Neural cell (in vitro differentiated cells): ENCODE measurements at regions not wholly inside any gene's neighbourhood (a gene's known extent, or its start where the extent isn't known, plus 50 kb on each side); places are given as distances from the start of the nearest gene placed in this dataset.

ENCODE experiments used
- H2AFZ ChIP-seq: fragments of 200-600, 300-800 bp; sonication (generic), shearing (Covaris generic); 2 replicates; pipeline ENCODE4 v1.6.0; 2014; ENCODE audit warnings: low read depth, mild to moderate bottlenecking, antibody characterized with exemption, low read length, moderate library complexity
- H3F3A ChIP-seq: fragments of 200-600 bp; shearing (Covaris generic); 2 replicates; pipeline ENCODE4 v1.6.1; 2016; ENCODE audit warnings: mild to moderate bottlenecking, moderate library complexity, mixed read lengths, antibody characterized with exemption, low read length; ENCODE audit not compliant: insufficient read depth, poor library complexity, severe bottlenecking
- H3K27ac ChIP-seq: fragments of 200-600, 300-800 bp; sonication (generic), shearing (Covaris generic); 2 replicates; pipeline ENCODE4 v1.5.1; 2014; ENCODE audit warnings: mild to moderate bottlenecking, low read length, moderate library complexity
- H3K27me3 ChIP-seq: fragments of 300-800, 200-600 bp; sonication (generic), shearing (Covaris generic); 2 replicates; pipeline ENCODE4 v1.6.0; 2014; ENCODE audit warnings: mild to moderate bottlenecking, low read depth, low read length, moderate library complexity; ENCODE audit not compliant: insufficient read depth
- H3K36me3 ChIP-seq: fragments of 300-800, 200-600 bp; sonication (generic), shearing (Covaris generic); 2 replicates; pipeline ENCODE4 v1.5.1; 2014; ENCODE audit warnings: mild to moderate bottlenecking, antibody characterized with exemption, low read length, moderate library complexity; ENCODE audit not compliant: insufficient read depth
- H3K4me2 ChIP-seq: fragments of 300-800, 200-600 bp; sonication (generic), shearing (Covaris generic); 2 replicates; pipeline ENCODE4 v1.6.0; 2014; ENCODE audit warnings: mild to moderate bottlenecking, low read length
- H3K4me3 ChIP-seq: fragments of 300-800, 200-600 bp; sonication (generic), shearing (Covaris generic); 2 replicates; pipeline ENCODE4 v1.5.1; 2014; ENCODE audit warnings: mild to moderate bottlenecking, low read length, moderate library complexity
- H3K79me2 ChIP-seq: fragments of 200-600 bp; shearing (Covaris generic); replicated peaks from 2 replicates; pipeline ENCODE4 v1.6.0; 2014; ENCODE audit warnings: mild to moderate bottlenecking, low read length, moderate library complexity; ENCODE audit not compliant: insufficient read depth
- H3K9ac ChIP-seq: fragments of 300-800, 200-600 bp; sonication (generic), shearing (Covaris generic); 2 replicates; pipeline ENCODE4 v1.6.1; 2016; ENCODE audit warnings: mild to moderate bottlenecking, low read length, mixed read lengths
- H3K9me2 ChIP-seq: fragments of 200-600 bp; shearing (Covaris generic); 2 replicates; pipeline ENCODE4 v1.6.1; 2016; ENCODE audit warnings: mild to moderate bottlenecking, low read length, mixed read lengths; ENCODE audit not compliant: insufficient read depth
- H3K9me3 ChIP-seq: fragments of 200-600, 300-800 bp; sonication (generic), shearing (Covaris generic); 2 replicates; pipeline ENCODE4 v1.6.1; 2016; ENCODE audit warnings: mild to moderate bottlenecking, mixed run types, low read length, moderate library complexity, mixed read lengths
- H4K20me1 ChIP-seq: fragments of 200-600 bp; shearing (Covaris generic); 2 replicates; pipeline ENCODE4 v1.6.1; 2016; ENCODE audit warnings: mild to moderate bottlenecking, mixed run types; ENCODE audit not compliant: insufficient read depth
- EP300 ChIP-seq: fragments of 450-650 bp; conservative IDR thresholded peaks from 2 replicates; pipeline ENCODE4 v1.6.1; 2014; ENCODE audit warnings: antibody characterized with exemption, mild to moderate bottlenecking, moderate library complexity; ENCODE audit not compliant: poor library complexity, severe bottlenecking
- EZH2 ChIP-seq: fragments of 200-600, 300-800 bp; shearing (Covaris generic), sonication (generic); IDR thresholded peaks from 2 replicates; pipeline ENCODE4 v1.6.1; 2014; ENCODE audit warnings: antibody characterized with exemption, low read length, borderline replicate concordance, mild to moderate bottlenecking; ENCODE audit not compliant: insufficient read depth, poor library complexity, severe bottlenecking
- MXI1 ChIP-seq: fragments of 450-650 bp; conservative IDR thresholded peaks from 2 replicates; pipeline ENCODE4 v1.6.1; 2014; ENCODE audit warnings: antibody characterized with exemption, mild to moderate bottlenecking; ENCODE audit not compliant: poor library complexity, severe bottlenecking
- POLR2AphosphoS5 ChIP-seq: IDR thresholded peaks from 2 replicates; pipeline ENCODE4 v1.6.1; 2012
- RAD21 ChIP-seq: fragments of 450-650 bp; conservative IDR thresholded peaks from 2 replicates; pipeline ENCODE4 v1.6.1; 2014; ENCODE audit warnings: antibody characterized with exemption, mild to moderate bottlenecking, moderate library complexity
- SMC3 ChIP-seq: fragments of 450-650 bp; conservative IDR thresholded peaks from 2 replicates; pipeline ENCODE4 v1.6.1; 2014; ENCODE audit warnings: antibody characterized with exemption, mild to moderate bottlenecking, moderate library complexity; ENCODE audit not compliant: poor library complexity
- TAF1 ChIP-seq: IDR thresholded peaks from 2 replicates; pipeline ENCODE4 v1.6.1; 2012; ENCODE audit warnings: low read depth
- TF ChIP-seq, protein P1 (sequence below): fragments of 450-650 bp; IDR thresholded peaks from 2 replicates; pipeline ENCODE4 v1.5.1; 2014; ENCODE audit warnings: antibody characterized with exemption, mild to moderate bottlenecking, moderate library complexity; ENCODE audit not compliant: poor library complexity, severe bottlenecking
- TF ChIP-seq, protein P2 (sequence below): IDR thresholded peaks from 2 replicates; pipeline ENCODE4 v1.6.1; 2012; ENCODE audit warnings: borderline replicate concordance

DNA sequence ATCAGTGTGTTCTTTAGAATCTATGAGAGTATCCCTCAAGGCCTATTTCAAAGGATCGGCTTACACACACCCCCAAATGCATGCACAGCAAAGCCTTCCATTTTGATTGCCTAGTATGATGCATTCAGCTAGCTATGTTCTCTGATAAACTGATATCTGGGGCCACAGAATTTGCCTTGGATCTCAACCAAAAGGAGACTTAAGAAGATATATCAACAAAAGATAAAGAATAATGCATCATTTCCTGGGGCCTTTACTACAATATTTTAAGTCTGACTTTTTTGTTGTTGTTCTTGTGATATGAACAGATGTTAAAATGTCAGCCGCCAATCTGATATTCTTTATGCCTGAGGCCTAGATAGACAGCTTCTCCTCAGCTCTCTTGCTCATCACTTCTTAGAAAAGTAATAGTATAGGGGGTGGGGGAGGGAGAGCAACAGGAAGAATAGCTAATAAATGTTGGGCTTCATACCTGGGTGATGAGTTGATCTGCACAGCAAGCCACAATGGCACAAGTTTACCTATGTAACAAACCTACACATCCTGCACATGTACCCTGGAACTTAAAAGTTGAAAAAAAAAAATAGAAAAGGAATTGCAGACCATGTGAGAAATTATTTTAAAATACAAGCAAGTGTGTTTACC, 792.9 kb upstream of the GHITM start:
- H3K79me2 ChIP-seq: no peaks in the 10 kb centered on the region
- no peak overlapping the region for H2AFZ ChIP-seq
- H3K27ac ChIP-seq: no peak overlapping the region
- H3K9ac ChIP-seq: no peak overlapping the region
- H3K9me3 ChIP-seq: no peaks in the 10 kb centered on the region
- H3K36me3 ChIP-seq: no peaks in the 10 kb centered on the region
- H4K20me1 ChIP-seq: no peaks in the 10 kb centered on the region
- no peaks in the 10 kb centered on the region for H3K27me3 ChIP-seq
- H3F3A ChIP-seq: no peaks in the 10 kb centered on the region
- no peaks in the 10 kb centered on the region for H3K9me2 ChIP-seq
- TF ChIP-seq POLR2AphosphoS5: no peak
- no peak overlapping the region for H3K4me3 ChIP-seq
- H3K4me2 ChIP-seq: no peak overlapping the region

GRCh38 chr10:83352588-83352987, 786.7 kb upstream of the GHITM start:
- H4K20me1 ChIP-seq: no peaks in the 10 kb centered on the region
- no peaks in the 10 kb centered on the region for H3K9me2 ChIP-seq
- TF ChIP-seq POLR2AphosphoS5: no peak
- TF ChIP-seq TAF1: no peak
- no peak for TF ChIP-seq EZH2
- TF ChIP-seq, protein P1, sequence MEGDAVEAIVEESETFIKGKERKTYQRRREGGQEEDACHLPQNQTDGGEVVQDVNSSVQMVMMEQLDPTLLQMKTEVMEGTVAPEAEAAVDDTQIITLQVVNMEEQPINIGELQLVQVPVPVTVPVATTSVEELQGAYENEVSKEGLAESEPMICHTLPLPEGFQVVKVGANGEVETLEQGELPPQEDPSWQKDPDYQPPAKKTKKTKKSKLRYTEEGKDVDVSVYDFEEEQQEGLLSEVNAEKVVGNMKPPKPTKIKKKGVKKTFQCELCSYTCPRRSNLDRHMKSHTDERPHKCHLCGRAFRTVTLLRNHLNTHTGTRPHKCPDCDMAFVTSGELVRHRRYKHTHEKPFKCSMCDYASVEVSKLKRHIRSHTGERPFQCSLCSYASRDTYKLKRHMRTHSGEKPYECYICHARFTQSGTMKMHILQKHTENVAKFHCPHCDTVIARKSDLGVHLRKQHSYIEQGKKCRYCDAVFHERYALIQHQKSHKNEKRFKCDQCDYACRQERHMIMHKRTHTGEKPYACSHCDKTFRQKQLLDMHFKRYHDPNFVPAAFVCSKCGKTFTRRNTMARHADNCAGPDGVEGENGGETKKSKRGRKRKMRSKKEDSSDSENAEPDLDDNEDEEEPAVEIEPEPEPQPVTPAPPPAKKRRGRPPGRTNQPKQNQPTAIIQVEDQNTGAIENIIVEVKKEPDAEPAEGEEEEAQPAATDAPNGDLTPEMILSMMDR: no peak
- no peak for TF ChIP-seq MXI1
- no peak for TF ChIP-seq SMC3
- TF ChIP-seq, protein P2, sequence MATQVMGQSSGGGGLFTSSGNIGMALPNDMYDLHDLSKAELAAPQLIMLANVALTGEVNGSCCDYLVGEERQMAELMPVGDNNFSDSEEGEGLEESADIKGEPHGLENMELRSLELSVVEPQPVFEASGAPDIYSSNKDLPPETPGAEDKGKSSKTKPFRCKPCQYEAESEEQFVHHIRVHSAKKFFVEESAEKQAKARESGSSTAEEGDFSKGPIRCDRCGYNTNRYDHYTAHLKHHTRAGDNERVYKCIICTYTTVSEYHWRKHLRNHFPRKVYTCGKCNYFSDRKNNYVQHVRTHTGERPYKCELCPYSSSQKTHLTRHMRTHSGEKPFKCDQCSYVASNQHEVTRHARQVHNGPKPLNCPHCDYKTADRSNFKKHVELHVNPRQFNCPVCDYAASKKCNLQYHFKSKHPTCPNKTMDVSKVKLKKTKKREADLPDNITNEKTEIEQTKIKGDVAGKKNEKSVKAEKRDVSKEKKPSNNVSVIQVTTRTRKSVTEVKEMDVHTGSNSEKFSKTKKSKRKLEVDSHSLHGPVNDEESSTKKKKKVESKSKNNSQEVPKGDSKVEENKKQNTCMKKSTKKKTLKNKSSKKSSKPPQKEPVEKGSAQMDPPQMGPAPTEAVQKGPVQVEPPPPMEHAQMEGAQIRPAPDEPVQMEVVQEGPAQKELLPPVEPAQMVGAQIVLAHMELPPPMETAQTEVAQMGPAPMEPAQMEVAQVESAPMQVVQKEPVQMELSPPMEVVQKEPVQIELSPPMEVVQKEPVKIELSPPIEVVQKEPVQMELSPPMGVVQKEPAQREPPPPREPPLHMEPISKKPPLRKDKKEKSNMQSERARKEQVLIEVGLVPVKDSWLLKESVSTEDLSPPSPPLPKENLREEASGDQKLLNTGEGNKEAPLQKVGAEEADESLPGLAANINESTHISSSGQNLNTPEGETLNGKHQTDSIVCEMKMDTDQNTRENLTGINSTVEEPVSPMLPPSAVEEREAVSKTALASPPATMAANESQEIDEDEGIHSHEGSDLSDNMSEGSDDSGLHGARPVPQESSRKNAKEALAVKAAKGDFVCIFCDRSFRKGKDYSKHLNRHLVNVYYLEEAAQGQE: no peak
- TF ChIP-seq EP300: no peak
- no peak for TF ChIP-seq RAD21
- no peak overlapping the region for H3K4me3 ChIP-seq
- H2AFZ ChIP-seq: no peak overlapping the region
- no peaks in the 10 kb centered on the region for H3K36me3 ChIP-seq
- no peak overlapping the region for H3K9ac ChIP-seq
- no peak overlapping the region for H3K27ac ChIP-seq
- H3K4me2 ChIP-seq: no peak overlapping the region
- H3K9me3 ChIP-seq: no peaks in the 10 kb centered on the region
- H3F3A ChIP-seq: no peaks in the 10 kb centered on the region
- no peaks in the 10 kb centered on the region for H3K27me3 ChIP-seq
- no peaks in the 10 kb centered on the region for H3K79me2 ChIP-seq

GRCh38 chr10:83354456-83354855, 784.9 kb upstream of the GHITM start:
- no peak for TF ChIP-seq RAD21
- no peak for TF ChIP-seq SMC3
- TF ChIP-seq EP300: no peak
- no peak for TF ChIP-seq TAF1
- TF ChIP-seq EZH2: no peak
- TF ChIP-seq POLR2AphosphoS5: no peak
- TF ChIP-seq, protein P2: no peak
- TF ChIP-seq, protein P1: no peak
- no peak for TF ChIP-seq MXI1
- Histone ChIP-seq H3K9me2 (no peaks in the 10 kb centered on the region), H3K4me2 (no peak overlapping the region), H3K27ac (no peak overlapping the region), H3K4me3 (no peak overlapping the region), H4K20me1 (no peaks in the 10 kb centered on the region), H3K9ac (no peak overlapping the region), H3K79me2 (no peaks in the 10 kb centered on the region), H3K36me3 (no peaks in the 10 kb centered on the region), H3F3A (no peaks in the 10 kb centered on the region), H3K27me3 (no peaks in the 10 kb centered on the region), H3K9me3 (no peaks in the 10 kb centered on the region), H2AFZ (no peak overlapping the region)
